GM18909 (cell line): ENCODE measurements at regions not wholly inside any gene's neighbourhood (a gene's known extent, or its start where the extent isn't known, plus 50 kb on each side); places are given as distances from the start of the nearest gene placed in this dataset.
A peak's percentile ranks its signal among the peaks of the same experiment; 100 is the strongest.
"Not testable (repeated sequence)": the region's sequence is repeated elsewhere in the genome, so short reads cannot be mapped to it uniquely, and the experiment has no call there.

Source experiments
- ATAC-seq: cut with Tn5 transposase; IDR thresholded peaks from one replicate; pipeline ENCODE4 v1.9.1; 2021; ENCODE audit warnings: mild to moderate bottlenecking; ENCODE audit not compliant: unreplicated experiment, poor library complexity

GRCh38 chr15:99454941-99455788, 110.6 kb upstream of the MEF2A start:
- no peak for ATAC-seq

DNA sequence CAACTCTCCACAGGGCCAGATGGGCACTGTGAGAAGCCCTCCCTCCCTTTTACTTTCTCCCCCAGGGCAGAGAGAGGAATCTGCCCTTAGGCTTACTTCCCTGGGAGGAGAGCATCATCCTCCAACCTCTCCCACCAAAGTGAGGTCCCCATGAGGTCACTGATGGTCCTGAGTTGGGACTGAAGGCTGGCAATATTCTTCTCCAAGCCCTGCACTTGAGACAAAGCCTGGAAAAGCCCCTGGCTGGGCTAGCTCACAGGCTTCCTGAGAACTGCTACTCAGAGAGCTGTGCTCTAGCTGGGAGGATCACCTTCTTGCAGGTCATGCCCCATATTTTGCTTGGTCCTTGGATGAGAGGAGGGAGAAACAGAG, 110.0 kb upstream of the MEF2A start:
- no peak for ATAC-seq

GRCh38 chr15:99464137-99464536, 101.6 kb upstream of the MEF2A start:
- ATAC-seq = no peak

DNA sequence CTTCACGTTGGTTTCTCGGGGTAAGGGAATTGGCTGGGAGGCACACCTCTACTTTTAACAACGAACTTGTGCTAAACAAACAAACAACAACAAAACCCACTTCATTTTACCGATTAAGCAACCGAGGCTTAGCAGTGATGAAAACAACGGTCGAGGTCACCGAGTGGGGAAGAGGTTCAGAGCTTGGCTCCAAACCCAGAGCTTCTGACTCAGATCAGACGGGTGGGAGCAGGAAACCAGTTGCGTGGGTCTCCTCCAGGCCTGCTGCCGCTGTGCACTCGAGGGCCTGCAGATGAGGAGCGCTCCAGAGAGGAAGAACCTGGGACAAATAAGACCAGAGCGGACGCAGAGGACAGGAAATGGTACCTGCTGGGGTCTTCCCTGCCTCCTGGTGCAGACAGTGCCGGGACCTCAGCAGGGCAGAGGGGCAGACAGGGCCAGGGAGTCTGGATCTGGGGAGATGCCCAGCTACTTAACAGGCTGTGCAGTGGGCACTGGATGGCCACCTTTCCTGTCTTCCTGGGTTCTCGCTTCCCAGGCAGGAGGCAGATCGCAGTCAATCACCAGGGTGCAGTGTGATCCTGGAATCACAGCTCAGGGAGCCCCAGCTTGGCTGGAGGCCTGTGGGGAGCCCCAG, 99.0 kb upstream of the MEF2A start:
- ATAC-seq = no peak

DNA sequence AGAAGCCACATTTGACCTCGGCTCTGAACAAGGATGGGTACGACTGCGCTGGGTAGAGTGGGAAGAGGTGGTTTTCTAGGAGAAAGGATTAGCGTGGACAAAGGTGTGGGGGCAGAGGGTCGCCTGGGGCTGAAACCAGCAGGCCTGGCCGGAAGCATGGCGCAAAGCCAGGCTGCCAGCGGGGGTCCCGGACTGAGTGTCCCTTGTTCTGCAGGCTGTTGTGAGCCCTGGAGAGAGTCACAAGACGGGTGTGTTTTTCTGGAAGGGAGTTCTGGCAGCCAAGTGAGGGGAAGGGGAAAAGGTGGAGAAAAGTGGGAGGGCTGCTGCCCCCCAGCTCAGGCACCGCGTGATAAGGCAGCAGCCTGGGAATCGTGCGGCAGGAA, 98.5 kb upstream of the MEF2A start:
- no peak for ATAC-seq

DNA sequence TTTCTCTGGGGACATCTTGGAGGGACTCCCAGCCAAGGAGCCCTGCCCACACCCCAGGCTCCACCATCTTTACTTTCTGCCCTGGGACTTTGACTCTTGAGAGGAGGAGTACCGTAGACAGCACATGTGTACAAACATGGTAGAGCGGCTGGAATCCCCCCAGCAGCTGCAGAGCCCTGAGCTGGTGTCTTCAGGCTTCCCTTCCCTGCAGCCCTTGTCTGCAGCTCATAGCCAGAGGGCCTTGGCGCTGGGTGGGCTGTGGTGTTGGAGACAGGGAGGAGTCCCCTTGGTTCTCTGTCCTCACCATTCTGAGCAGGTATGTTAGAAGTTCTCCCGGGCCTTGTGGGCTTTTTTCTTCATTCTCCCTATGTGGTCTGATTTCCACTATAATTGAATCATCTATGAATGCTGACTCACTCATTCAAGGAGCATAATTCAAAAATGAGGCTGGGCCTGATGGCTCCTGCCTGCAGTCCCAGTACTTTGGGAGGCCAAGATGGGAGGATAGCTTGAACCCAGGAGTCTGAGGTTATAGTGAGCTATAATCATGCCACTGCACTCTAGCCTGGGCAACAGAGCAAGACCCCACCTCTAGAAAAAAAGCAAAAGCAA, 97.8 kb upstream of the MEF2A start:
- no peak for ATAC-seq

DNA sequence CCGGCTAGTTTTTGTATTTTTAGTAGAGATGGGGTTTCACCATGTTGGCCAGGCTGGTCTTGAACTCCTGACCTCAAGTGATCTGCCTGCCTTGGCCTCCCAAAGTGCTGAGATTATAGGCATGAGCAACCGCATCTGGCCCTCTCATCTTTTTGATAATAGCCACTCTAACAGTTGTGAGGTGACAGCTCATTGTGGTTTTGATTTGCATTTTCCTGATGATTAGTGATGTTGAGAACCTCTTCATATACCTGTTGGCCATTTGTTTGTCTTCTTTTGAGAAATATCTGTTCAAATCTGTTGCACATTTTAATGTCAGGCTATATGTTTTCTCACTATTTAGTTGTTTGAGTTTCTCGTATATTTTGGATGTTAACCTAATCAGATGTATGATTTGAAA, 95.6 kb upstream of the MEF2A start:
- ATAC-seq = not testable (repeated sequence)

DNA sequence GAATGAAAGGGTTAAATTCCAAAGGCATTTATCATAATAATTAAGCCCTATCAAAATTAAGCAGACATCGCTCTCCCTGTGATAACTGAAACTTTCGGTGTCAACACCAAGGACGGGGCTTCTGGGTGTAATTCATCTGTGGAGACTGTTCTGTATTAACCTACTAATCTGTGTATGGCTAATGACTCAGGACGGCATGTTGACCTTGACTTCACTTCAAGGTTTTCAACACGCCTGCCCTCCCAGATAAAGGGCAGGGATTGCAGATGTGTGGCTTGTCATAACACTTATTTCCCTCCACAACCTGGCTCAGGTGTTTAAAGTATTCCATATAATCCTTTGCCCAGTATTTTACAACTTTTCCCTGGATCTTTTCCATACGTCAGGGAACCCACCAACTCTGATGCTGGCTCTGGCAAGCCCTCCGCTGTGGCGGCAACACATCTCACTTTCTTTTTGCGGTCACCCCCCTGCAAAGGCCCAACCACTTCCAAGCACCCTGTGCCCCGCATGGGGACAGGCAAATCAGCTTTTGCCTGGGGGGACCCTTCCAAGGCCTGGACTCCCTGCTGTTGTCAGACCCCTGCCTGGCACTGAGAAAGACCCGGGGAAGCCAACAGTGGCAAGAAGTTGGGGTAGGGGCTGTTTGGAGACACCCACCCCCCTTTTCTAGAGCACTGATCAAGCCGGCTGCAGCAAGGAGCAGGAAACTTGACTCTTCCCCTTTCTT, 93.2 kb upstream of the MEF2A start:
- no peak for ATAC-seq

- ATAC-seq = no peak
Measured at GRCh38 chr15:99473981-99474906, 91.5 kb upstream of the MEF2A start.

DNA sequence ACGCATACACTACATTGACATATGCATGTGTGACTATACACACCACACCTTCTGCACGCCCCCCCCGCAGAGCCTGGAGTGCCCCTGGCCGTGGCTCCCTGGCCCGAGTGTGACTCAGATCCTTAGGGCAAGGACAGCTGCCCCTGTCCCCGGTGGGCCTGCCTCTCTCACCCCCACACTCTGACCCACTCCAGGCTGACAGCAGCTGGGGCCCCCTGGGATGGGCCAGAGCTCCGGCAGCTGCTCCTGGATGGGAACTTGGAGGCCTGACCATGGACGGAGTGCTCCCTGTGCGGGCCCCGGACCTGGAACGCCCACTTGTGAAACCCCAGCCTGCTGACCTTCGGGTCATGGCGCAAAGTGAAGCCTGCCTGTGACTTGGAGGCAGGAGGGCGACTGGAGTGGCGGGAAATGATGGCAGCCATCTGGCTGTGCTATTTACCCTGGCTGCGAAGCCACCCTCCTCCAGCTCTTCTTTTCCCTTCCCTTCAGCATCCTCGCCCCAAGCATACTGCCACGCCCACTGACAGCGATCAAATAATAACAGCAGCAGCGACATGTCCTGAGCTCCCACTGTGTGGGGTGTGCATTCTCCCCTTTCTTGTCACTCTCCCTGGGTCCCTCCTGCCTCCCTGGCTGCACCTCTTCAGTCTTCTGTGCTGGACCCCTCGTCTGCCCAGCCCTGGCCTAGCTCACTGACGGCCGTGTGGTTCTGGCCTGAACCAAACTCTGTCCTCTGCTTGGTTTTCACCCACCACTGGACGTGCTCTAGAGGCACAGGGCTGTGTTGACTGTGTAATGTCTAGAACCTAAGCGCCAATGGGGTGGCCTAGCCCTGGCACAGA, 90.7 kb upstream of the MEF2A start:
- ATAC-seq = no peak

DNA sequence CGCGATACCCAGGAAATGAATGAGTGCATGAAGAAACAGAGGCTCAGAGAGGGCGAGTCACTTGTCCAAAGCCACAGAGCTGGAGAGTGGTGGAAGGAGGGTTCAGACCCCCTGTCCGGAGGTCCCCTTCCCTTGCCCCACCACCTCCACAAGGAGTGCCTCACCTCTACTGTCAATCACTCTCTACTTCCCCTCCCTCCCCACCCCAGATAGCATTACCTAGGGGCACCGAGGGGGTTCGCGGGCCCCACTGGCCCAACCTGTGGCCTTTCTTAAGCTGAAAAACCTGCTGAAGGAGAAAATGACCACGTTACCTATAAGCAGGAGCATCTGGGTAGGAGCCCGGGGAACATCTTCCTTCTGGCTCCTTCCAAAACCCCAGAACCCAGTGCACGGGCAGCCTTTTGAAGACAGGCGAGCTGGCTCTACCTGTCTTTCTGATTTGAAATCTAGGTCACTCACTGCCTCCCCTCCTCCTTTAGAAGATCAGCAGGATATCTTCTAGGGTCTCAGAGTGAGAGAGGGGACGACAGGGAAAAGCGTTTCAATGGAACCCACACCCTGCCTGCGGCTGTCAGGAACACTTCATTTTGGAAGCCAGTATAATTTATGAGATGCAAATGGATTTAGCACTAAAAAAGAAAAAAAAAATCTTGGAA, 89.9 kb upstream of the MEF2A start:
- ATAC-seq = no peak

DNA sequence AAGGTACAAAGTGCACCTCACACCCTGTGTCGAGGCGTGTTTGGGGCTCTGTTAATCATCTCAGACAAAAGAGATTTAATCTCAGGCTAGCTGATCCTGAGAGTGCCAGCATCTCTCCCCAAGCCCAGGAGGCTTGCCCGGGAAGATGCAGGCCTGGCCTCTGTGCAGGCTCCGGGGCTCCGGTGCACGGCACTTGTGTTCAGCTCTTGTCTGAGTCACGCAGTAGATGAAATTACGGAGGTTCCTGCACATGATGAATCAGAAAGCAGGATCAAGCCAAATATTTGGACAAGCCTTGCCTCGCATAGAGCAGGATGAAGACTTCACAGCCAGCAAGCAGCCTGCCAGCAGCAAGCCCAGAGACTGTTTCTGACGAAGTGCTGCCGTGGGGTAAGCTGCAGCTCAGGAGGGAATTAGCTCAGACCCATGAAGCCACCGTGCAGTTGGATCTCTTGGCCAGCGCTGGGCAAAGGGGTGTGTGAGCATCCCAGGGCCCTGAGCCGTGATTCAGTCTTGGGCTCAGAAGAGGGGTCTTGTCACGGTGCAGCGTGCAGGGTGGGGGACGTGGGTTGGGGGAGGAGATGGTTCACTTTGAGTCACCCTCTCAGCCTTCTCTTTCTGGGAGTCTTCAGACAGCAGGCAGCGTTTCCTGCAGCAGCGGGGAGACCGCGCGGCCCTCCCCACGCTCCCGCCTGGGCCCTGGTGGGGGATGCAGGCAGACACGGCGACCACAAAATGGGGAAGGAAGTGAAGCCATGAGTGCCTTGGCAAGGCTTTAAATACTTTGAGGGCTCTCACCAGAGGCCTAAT, 89.2 kb upstream of the MEF2A start:
- ATAC-seq = peak; percentile 66

DNA sequence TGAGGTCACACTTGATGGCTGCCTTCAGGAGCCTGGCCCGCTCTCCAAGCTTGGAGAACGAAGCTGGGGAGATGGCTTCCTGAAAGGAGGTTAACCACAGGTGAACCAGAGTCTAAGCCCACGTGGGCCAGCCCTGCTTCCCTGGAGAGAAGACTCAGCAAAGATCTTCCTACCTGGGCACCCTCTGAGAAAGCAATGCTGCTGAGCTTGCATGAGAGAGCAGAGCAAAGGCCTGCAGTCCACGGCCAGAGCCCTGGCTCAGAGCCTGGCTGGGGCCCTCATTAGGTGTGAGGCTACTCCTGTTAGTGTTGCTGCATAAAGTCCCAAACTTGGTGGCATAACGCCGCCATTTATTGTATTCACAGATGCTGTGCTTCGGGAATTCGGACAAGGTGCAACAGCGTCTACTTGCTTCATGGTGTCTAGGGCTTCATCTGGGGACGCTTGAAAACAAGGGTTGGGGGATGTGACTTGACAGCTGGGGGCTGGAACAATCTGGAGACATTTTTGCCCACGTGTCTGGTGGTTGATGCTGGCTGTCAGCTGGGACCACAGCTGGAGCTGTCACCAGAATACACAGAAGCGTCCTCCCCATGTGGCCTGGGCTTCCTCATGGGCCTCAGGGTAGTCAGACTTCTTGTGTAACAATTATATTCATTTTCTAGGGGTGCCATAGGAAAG, 87.9 kb upstream of the MEF2A start:
- no peak for ATAC-seq

DNA sequence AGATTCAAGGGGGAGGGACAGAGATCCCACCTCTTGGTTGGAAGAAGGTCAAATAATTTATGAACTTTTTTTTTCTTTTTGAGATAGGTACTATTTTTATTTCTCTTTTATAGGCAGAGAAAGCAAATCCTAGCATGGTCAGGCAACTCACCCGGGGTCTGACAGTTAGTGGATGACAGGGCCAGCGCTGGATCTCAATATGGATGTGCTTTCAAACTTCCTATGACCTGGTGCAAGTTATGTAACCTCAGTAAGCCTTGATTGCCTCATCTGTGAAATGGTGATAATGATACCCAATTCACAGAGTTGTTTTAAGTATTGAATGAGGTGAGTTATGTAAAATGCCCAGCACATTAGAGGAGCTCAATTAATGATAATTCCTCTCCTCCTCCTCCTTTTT, 86.8 kb upstream of the MEF2A start:
- no peak for ATAC-seq

GRCh38 chr15:99480016-99480810, 85.6 kb upstream of the MEF2A start:
- no peak for ATAC-seq
